Right kidney (tissue), 1 donor: ENCODE measurements at regions not wholly inside any gene's neighbourhood (a gene's known extent, or its start where the extent isn't known, plus 50 kb on each side); places are given as distances from the start of the nearest gene placed in this dataset.
"Not testable (repeated sequence)": the region's sequence is repeated elsewhere in the genome, so short reads cannot be mapped to it uniquely, and the experiment has no call there.

Experiments
- DNase-seq: peaks from one replicate; pipeline ENCODE4 v3.0.0-alpha.2; 2016

GRCh38 chr6:23828861-23829260 lies 297.2 kb upstream of the NRSN1 start:
- DNase-seq, result no peak

GRCh38 chr6:23841116-23841515 lies 284.9 kb upstream of the NRSN1 start:
- no peak for DNase-seq

DNA sequence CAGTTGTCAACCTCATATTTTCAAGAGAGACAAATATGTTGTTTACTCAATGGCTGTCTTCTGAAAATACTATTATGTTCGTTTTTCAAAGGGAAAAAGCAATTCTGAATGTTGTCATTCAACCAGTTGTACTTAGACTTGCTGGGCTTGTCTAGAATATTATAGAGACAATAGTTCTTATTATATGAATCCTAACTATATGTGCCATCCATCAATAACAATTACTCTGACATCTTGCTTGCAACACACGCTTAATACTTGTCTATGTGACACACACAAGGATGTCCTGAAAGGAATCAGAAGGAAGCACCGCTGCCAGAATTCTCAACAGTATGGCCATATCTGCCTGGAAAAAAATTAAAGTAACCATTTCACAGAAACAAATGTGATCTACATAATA lies 283.3 kb upstream of the NRSN1 start:
- DNase-seq, result no peak

DNA sequence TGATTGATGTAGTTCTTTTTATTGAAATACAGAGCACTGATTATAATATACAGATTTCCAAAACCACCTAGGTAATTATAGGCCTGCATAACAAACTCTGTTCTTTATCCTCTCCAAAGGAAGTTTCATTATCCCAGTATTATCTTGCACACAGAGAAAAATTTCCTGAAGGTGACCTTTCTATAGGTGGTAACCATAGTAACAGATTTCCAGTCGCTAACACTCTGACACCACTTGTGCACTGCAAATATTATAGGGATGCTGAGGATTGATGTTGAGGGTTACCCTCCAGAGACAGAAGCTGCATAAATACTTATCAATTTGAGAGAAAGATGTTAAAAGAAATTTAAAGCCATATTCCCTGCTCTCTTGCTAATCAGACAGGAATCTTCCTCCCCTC lies 274.5 kb upstream of the NRSN1 start:
- no peak for DNase-seq

- not testable (repeated sequence) for DNase-seq
Measured at GRCh38 chr6:23853566-23854133, 272.4 kb upstream of the NRSN1 start.

DNA sequence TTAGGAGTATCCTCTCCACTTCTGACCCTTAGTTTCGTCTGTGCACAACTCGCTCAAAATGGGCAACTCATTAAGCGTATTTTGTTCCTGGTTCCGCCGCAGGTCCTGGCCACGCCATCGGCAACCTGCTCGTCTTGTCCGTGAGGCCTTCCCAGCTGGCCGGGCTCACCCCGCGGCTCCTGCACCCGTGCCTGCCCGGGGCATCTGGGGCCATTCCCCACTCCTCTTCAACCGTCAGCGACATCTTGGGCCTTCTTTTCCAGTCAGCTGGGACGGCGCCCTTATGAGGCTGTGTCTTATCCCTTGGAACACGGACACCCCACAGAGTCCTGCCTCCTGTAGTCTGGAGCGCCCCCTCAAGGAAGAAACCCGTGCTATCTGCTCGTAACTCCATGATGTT lies 271.9 kb upstream of the NRSN1 start:
- DNase-seq, result not testable (repeated sequence)

DNA sequence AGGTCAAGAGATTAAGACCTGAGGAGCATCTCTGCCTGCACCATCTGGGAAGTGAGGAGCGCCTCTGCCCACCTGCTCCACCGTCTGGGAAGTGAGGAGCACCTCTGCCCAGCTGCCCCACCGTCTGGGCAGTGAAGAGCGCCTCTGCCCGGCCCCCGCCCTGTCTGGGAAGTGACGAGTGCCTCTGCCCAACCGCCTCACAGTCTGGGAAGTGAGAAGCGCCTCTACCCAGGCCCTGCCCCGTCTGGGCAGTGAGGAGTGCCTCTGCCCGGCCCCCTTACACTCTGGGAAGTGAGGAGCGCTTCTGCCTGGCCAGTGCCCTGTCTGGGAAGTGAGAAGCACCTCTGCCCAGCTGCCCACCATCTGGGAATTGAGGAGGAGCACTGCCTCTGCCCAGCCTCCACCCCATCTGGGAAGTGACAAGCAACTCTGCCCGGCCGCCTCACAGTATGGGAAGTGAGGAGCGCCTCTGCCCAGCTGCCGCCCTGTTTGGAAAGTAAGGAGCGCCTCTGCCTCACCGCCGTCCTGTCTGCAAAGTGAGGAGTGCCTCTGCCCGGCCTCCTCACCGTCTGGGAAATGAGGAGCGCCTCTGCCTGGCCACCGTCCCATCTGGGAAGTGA lies 270.4 kb upstream of the NRSN1 start:
- no peak for DNase-seq

DNA sequence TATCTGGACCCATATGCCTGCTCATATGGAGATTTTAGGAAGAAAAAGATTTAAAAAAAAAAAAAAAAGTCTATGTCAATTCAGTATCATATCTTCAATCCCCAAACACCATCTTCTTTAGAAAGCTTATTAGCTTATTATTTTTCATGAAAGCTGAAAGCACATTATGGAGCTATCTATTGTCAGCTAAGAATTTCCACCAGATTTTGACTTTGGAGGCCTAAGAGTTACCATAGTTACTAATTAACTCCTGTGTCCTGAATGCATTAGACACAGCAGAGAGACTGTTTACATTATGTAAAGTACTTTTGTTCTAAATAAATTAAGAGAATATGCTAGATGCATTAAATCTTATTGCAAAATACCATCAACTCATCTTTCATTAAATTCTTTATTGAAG lies 255.5 kb upstream of the NRSN1 start:
- DNase-seq, result no peak

DNA sequence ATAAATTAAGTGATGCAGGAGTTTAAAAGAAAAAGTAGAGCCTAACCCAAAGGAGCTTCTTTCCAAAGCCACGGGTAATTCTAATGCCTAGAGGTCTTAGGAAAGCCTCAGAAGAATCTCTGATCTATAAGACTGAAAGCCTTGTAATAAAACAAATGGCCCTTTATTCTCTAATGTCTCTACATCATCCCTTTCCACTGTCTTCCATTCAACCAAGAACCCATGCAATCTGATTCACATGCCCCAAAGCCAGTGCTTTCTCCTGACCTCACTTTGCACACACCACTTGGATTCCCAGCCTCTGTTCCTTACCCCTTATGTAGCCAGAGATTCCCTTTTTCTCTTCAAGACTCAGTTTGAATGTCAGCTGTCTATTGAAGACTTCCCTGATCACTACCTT lies 252.9 kb upstream of the NRSN1 start:
- no peak for DNase-seq

- DNase-seq, result no peak
Measured at GRCh38 chr6:23875006-23875405, 251.0 kb upstream of the NRSN1 start.

DNA sequence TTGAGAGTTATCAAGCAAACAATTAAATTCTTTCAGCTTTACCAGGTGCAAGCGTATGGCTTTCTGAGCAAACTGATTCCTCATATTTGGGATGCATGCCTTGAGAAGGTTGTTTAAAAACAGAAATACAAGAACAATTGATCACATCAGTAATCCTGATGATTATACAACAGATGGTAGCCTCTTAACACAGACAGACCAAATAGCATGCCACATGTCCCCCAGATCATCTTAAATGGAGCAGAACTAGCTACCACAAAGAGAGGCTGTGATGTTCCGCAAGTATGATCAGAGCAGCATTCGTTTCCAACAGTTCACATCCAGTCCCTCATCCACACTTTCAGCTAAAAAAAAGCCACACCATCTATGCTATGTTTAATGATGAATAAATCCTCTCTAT lies 246.2 kb upstream of the NRSN1 start:
- DNase-seq, result no peak

GRCh38 chr6:23890543-23891227 lies 235.3 kb upstream of the NRSN1 start:
- DNase-seq, result no peak

DNA sequence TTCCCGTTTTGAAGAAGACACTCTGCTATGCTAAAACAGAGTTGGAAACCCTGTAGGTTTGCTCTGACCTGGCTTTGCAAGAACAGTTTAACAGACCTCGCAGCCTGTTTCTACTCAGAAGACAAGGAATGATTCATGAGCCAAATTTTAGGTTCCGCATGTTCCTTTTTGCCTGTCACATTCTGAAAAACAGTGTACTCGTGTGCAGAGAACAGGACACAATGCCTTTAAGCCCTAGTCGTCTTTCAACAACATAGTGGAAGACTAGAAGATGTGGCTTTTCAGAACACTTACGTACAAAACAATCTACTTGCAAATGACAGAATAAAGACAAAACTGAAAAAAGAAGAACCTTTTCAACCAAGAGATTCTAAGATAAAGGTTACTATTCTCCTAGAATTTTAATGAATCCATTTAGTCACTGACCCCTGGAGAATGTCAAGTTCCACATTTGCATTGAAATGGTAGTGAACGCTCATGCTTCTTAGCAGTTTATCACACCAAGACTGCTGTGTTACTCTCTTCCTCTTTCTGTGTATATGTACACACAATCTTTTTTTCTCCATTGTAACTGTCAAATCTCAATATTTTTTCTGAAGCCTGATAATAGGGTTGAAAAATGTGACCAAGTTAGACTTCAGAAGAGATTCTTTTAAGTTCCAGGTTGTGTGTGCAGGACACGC lies 220.7 kb upstream of the NRSN1 start:
- no peak for DNase-seq

- no peak for DNase-seq
Measured at GRCh38 chr6:23910420-23910819, 215.6 kb upstream of the NRSN1 start.

- no peak for DNase-seq
Measured at GRCh38 chr6:23927935-23928334, 198.1 kb upstream of the NRSN1 start.

DNA sequence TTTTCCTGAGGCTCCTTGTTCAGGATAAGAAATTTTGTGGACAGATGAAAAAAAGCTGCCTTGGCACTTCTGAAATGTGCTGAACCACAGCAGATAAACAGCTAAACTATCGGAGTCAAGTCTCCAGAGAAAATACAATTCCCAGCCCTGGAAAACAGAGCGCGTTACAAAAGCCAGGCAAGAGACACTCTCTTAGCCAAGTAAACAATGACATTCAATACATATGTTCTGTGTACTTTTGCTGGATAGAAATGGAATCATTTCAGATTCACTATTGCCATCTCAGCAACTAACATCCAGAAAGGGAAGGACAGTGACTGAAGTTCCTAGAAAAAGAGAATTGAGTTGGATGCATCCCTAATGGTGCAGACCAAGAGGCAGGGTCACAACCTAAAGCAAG lies 196.8 kb upstream of the NRSN1 start:
- no peak for DNase-seq

GRCh38 chr6:23940466-23940865 lies 185.5 kb upstream of the NRSN1 start:
- DNase-seq, result no peak

DNA sequence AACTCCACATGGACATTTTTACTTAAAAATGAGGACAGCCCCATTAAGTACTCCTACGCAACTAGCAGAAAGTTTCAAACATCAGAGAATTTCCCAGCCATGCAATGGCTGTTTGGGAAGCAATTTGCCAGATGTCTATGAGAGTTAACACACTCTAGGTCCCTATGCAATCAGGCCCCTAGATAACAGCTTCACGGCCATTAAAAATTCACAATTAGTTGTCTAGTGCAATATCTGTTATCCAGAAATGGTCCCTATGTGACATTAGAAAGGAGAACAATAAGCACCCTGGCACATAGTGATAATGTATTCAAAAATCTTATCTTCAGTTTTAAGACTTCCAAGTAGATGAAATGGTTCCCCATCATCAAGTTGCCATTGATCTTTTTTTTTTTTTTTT lies 174.3 kb upstream of the NRSN1 start:
- DNase-seq, result no peak

DNA sequence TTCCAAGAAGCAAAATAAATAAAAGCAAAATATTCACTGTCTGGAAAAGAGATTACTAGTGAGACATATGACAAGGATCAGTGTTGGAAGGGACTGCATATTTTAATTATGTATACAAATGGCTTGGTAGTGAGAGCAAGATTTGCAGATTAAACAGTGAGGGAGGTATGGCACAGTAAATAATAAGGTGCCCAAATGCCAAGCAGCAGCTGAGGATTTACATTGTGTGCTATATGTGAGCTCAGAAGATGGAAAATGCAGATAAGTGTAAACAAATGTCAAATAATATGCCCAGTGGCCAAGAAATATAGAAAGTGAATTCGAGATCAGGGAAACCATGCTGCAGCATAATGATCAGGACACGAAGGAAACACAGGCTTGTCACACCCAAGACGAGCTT lies 173.8 kb upstream of the NRSN1 start:
- no peak for DNase-seq

- DNase-seq, result no peak
Measured at GRCh38 chr6:23953976-23954375, 172.0 kb upstream of the NRSN1 start.

DNA sequence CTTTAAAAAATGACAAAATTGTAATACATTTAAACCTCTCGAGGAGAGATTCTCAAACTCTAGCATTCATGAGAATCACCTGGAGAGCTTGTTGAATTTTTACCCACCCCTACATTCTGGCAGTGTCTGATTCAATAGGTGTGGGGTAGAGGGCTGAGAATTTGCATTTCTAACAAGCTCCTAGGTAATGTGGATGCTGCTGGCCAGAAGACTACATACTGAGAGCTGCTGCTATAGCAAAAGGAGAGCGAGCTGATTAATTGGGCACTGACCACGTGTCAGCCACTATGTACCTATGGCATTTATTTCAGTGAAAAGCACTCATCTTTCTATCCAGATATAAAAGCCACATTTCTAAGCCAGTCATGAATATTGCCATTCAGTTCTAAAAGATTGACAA lies 169.0 kb upstream of the NRSN1 start:
- DNase-seq, result no peak

DNA sequence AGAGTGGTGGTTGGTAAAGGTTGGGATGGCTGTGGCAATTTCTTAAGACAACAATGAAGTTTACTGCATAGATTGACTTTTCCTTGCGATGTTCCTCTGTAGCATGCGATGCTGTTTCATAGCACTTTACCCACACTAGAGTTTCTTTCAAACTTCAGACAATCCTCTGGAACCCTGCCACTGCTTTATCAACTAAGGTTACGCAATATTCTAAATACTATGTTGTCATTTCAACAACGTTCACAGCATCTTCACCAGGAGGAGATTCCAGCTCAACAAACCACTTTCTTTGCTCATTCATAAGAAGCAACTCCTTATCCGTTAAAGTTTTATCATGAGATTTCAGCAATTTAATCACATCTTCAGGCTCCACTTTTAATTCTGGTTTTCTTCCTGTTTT lies 161.2 kb upstream of the NRSN1 start:
- DNase-seq, result no peak

DNA sequence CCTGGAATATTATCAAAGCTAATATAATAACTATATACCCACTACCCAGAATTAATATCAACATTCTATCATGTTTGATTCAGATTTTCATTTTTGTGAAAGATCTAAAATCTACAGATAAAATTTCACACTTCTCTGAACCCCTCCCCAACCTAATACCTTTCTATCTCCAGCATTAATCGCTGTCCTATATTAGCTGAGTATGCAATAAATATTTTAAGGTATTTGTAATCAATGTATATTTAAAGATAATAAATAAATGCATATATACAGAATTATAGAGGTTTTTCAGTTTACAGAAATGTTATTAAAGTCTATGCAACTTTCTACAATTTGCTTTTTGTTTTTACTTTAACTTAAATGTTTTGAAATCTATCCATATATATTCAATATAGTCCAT lies 156.7 kb upstream of the NRSN1 start:
- no peak for DNase-seq

GRCh38 chr6:23977706-23978105 lies 148.3 kb upstream of the NRSN1 start:
- DNase-seq, result no peak
